Hepatic stellate cell (primary cell): ENCODE measurements at regions not wholly inside any gene's neighbourhood (a gene's known extent, or its start where the extent isn't known, plus 50 kb on each side); places are given as distances from the start of the nearest gene placed in this dataset.
A peak's percentile ranks its signal among the peaks of the same experiment; 100 is the strongest.
"Not testable (repeated sequence)": the region's sequence is repeated elsewhere in the genome, so short reads cannot be mapped to it uniquely, and the experiment has no call there.

Experiments
- DNase-seq: peaks from one replicate; pipeline ENCODE4 v3.0.0; 2011; ENCODE audit warnings: low spot score

- DNase-seq: no peak
Observed at GRCh38 chr14:55979096-55979495, 139.1 kb upstream of the PELI2 start.

- no peak for DNase-seq
Observed at GRCh38 chr14:55979781-55980180, 138.4 kb upstream of the PELI2 start.

DNA sequence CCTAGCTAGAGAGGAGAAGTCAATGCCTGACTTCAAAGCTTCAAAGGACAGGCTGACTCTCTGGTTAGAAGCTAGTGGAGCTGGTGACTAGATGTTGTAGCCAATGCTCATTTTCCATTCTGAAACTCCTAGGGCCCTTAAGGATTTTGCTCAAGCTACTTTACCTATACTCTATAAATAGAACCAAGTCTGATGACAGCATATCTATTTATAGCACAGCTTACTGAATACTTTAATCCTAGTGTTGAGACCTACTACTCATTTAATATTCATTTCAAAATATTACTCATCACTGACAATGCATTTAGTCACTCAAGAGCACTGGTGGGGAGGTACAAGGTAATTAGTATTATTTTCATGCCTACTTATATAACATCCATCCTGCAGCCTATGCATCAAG, 137.2 kb upstream of the PELI2 start:
- DNase-seq: no peak

- DNase-seq: no peak
Observed at GRCh38 chr14:55986069-55986468, 132.1 kb upstream of the PELI2 start.

DNA sequence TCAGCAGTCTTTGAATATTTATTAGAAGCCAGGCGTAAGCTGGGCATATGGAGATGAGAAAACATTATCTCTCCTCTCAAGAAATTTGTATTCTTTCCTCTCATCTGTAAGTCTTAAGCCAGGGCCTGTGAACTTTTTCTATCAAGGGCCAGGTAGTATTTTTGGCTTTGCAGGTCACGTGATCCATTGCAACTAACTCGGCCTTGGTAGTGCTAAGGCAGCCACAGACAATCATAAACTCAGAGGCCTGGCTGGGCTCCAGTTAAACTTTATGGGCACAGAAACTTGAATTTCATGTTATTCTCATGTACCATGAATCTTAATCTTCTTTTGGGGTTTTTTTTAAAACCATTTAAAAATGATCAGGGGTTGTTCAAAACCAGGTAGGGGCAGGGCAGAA, 117.4 kb upstream of the PELI2 start:
- DNase-seq: no peak

DNA sequence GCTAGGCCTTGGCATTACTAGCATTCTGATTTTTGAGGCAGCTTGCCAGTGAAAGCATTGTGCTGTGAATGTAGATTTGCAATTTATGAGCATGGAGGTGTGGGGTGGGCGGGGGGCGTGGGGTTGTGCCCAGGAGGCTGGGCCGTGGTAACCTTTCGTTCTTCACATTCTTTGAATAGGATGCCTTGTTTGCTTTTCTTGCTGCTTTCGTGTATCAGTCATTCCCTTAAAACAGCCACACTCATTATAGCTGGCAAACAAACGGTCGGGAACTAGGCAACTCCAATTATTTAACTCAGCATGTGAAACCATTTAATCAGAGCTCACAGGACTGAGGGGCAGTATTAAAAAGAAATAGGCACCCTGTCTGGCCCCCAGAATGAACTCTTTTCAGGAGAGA, 115.9 kb upstream of the PELI2 start:
- DNase-seq: no peak

- no peak for DNase-seq
Observed at GRCh38 chr14:56002876-56003625, 115.2 kb upstream of the PELI2 start.

GRCh38 chr14:56004323-56004722, 113.9 kb upstream of the PELI2 start:
- DNase-seq: no peak

DNA sequence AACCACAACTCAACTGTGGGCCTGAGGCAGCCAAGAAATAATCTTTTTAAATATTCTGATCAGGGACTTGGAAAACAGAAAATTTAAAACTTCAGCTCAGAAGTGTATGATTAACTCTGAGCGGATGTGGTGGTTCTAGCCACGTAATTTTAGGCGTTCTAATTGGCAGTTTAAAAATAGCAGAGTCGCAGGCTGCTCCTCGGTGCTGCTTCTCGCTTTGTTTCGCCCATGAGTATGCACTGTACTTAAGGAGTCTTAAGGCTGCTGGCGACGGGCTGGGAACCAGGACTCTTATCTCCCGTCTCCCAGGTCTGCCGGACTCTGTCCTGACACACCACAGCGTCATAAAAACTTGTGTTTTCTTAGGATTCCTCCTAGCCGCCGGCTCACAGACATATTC, 113.4 kb upstream of the PELI2 start:
- peak; percentile 15 for DNase-seq

DNA sequence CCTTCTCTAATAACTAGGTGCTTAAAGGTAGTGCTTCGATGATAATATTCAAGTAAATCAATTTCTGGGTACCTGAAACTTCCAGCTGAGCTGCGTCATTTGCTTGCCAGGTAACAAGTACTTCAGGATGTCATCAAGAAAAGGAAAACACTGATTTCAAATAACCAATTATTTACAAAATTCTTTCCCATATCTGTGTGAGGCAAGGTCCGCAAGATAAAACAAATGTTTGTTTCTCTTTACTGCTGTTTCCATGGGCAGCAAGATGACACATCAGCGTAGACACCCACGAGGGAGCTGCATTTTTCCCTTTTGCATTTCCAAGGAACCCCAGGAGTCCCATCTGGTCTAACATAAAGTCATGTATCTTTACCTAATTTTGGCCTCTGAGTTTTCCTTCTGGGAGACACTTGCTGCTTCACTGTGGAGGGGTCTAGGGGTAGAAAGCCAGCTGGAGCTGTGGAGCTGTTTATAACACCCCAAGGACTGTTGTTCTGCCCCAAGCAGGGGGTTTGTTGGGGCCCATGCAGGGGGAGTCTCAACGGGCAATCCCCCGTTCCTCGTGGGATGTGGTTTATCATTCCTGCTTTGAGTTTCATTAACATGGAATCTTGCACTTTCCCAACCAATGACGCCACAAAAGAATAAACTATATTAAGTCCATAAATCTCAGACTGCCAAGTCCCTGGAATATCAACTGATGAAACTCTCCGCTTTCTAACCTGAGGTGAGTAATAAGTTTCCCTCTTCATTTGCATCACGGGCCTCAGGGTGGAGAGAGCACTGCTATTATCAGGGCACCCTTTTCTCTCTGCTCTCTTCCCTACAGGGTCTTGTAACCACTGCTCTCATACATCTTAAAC, 112.8 kb upstream of the PELI2 start:
- DNase-seq: peak; percentile 44

GRCh38 chr14:56007491-56007890, 110.7 kb upstream of the PELI2 start:
- not testable (repeated sequence) for DNase-seq

DNA sequence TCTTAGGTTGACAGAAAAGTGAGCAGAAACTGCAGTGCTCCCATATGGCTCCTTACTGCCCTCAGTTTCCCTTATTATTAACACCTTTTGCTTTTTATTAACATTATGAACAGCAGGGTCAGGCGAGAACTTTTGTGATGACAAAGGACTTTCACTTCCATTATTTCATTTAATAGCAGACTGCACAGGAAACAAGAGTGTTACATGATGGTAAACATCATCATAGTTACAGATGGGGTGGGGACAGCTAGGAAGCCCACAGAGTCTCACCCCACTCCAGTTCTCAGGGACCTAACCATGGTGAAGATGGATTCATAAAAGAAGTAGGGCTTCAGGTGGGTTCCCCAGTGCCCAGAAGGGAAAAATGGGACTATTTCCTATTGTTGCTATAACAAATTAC, 110.1 kb upstream of the PELI2 start:
- DNase-seq: no peak

DNA sequence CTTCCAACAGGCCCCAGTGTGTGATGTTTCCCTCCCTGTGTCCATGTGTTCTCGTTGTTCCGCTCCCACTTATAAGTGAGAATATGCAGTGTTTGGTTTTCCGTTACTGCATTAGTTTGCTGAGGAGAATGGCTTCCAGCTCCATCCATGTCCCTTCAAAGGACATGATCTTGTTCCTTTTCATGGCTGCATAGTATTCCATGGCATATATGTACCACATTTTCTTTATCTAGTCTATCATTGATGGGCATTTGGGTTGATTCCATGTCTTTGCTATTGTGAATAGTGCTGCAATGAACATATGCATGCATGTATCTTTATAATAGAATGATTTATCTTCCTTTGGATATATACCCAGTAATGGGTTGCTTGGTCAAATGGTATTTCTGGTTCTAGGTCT, 109.5 kb upstream of the PELI2 start:
- not testable (repeated sequence) for DNase-seq

- DNase-seq: no peak
Observed at GRCh38 chr14:56023661-56024081, 94.5 kb upstream of the PELI2 start.

DNA sequence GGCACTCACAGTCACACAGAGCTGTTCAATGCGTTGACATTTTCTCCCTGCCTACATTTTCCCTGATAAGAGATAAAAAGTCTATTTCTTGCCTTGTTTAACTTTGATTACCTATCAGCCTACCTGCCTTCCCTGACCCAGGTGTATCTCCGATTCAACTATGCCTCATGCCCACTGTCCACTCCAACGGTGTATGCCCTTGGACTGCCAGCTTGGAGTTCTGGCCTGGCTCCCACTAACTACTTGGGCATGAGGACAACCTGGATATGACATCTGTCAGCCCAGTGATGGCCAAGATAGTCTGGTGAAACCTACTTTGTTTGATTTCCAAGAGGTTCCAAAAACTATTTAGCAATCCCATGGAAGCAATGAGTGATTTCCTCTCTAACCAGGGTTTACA, 93.0 kb upstream of the PELI2 start:
- no peak for DNase-seq

DNA sequence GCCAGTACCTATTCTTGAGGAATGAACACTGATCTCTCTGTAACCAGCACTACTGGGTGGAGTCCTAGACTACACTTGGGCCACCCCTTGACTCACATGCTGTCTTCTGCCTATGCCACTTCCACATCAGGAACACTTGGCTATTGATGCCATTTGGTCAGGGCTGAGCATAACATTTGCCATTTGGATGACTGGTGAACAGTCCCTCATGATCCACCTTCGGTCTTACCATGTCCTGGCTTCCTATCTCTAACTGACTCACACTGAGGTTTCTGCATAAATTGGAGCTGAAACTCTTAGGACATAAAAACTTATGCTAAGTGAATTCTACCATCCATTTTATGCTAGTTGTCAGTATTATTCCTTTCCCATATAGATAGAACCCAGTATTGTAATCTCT, 91.7 kb upstream of the PELI2 start:
- DNase-seq: no peak

DNA sequence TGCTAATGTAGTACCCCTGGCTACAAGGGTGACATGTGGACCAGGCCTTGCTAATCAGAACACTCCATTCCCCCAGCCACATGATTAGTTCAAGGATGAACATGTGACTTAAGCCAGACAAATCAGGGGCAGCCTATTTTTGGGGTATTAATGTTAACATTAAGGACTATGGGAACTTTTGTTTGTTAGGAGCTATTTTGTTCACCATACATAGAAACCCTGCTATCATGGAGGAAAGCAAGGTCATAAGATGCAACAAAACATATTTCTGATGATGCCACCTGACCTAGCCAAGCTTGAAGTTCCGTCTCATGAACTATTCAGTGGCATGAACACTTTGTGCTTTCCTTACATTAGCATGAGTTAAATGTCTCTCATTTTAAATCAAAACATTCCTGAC, 90.8 kb upstream of the PELI2 start:
- no peak for DNase-seq

DNA sequence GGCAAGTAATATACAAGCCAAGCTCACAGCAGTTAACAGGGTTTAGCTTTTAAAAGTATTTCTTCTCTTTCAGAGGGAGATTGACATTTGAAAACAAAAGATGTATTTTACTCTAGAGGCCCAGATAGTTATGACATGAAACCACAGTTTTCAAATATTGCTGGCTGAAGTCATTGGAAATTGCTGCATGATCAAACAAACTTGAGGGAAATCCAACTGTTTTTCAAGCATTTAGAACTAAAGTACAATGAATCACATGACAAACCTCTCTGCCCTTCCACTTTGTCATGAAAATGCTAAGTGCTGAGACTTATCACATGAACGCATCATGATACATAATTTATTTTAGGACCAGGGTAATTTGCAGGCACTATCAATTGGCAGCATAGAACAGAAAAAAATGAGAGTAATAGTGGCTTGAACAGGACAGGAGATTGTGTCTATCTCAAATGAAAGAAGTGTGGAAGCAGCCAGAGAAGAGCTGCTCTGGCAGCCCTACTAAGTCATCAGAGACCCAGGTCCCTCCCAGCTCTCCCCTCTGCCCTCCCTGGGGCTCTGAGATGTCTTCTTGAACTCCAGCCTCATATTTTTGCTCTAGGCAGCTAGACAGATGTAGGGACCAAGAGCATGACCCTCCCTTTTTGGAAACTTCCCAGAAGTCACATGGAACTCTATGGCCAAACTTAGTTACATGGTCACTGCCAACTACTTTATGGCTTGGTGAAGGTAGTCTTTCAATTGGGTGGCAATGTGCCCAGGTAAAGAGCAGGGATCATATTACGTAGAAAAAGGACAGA, 90.1 kb upstream of the PELI2 start:
- no peak for DNase-seq

DNA sequence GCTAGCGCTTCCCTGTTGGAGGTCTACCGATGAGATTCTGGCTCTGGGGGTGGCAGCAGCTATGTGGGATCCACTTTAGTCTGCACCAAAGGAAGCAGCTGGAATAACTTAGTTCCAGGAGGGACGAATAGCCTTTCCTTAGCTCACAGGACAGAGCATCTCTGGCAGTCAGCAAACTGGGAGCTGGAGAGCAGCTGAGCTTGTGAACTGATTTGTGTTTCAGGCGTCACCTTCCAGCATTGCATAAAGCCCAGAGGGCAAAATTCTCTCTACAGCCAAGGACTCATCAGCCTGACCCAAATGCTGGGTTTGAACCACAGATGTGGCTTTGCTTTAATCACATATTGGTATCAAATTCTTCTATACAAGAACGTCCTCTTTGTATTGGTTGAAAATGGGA, 81.9 kb upstream of the PELI2 start:
- DNase-seq: no peak

GRCh38 chr14:56040121-56040520, 78.1 kb upstream of the PELI2 start:
- DNase-seq: no peak

GRCh38 chr14:56044196-56044595, 74.0 kb upstream of the PELI2 start:
- no peak for DNase-seq

GRCh38 chr14:56046546-56046945, 71.7 kb upstream of the PELI2 start:
- no peak for DNase-seq

DNA sequence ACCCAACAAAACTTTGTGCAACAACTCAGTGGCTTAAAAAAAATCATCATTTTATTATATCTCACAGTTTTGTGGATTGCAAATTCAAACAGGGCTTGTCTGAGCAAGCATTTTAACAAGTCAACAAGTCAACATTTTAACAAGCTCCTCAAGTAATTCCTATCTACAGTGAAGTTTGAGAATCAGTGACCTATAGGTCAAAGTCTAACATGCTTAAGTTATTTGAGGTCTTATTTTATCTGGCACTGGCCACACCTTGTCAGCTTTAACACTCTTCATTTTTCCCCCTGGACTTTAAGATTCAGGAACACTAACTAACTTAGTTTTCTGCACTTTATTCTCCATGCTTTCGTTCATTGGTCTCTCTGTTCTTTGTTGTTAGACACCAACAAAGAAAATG, 71.2 kb upstream of the PELI2 start:
- DNase-seq: no peak
